Neutrophil (primary cell): ENCODE measurements at regions not wholly inside any gene's neighbourhood (a gene's known extent, or its start where the extent isn't known, plus 50 kb on each side); places are given as distances from the start of the nearest gene placed in this dataset.

Source experiments
- H3K27ac ChIP-seq: fragments of 200-600 bp; sonication (generic); 2 replicates; pipeline ENCODE4 v1.5.1; 2016; ENCODE audit warnings: mild to moderate bottlenecking, moderate library complexity
- H3K27me3 ChIP-seq: fragments of 200-600 bp; sonication (generic); 2 replicates; pipeline ENCODE4 v1.6.0; 2016; ENCODE audit warnings: mild to moderate bottlenecking
- H3K36me3 ChIP-seq: fragments of 200-600 bp; sonication (generic); 2 replicates; pipeline ENCODE4 v1.5.1; 2017
- H3K4me1 ChIP-seq, 2 experiments: fragments of 200-600 bp in 1 of 2; sonication (generic) in 1 of 2; 1 replicate in 1 of 2; 2 replicates in 1 of 2; pipeline versions ENCODE4 v1.5.1 to v1.6.1; 2013 to 2016; ENCODE audit warnings: low read depth in 1 of 2, low read length in 1 of 2, mild to moderate bottlenecking in 1 of 2, moderate library complexity in 1 of 2; ENCODE audit not compliant: control insufficient read depth in 1 of 2, insufficient read depth in 1 of 2
- H3K4me3 ChIP-seq, 2 experiments: fragments of 200-600 bp in 1 of 2; sonication (generic) in 1 of 2; 1 replicate in 1 of 2; 2 replicates in 1 of 2; pipeline ENCODE4 v1.5.1; 2013 to 2016; ENCODE audit warnings: low read depth in 1 of 2, low read length in 1 of 2, mild to moderate bottlenecking in 1 of 2, moderate library complexity in 1 of 2
- H3K9me3 ChIP-seq: fragments of 200-600 bp; sonication (generic); 2 replicates; pipeline ENCODE4 v1.5.1; 2016
- CTCF ChIP-seq: fragments of 200-600 bp; sonication (generic); IDR thresholded peaks from 2 replicates; pipeline ENCODE4 v1.5.1; 2016; ENCODE audit warnings: antibody characterized with exemption

GRCh38 chr16:79776243-79776847, 175.8 kb upstream of the MAF start:
- no peaks in the 10 kb centered on the region for H3K4me1 ChIP-seq
- no peaks in the 10 kb centered on the region for H3K36me3 ChIP-seq
- H3K9me3 ChIP-seq = no peaks in the 10 kb centered on the region
- no peak overlapping the region for H3K27ac ChIP-seq
- TF ChIP-seq CTCF = no peak
- peaks cover 6% of the 10 kb centered on the region for H3K27me3 ChIP-seq
- no peak overlapping the region for H3K4me3 ChIP-seq

GRCh38 chr16:79772784-79773183, 172.2 kb upstream of the MAF start:
- H3K4me3 ChIP-seq = no peak overlapping the region
- H3K4me1 ChIP-seq = peaks cover 7 to 8% of the 10 kb centered on the region in 2 experiments
- H3K9me3 ChIP-seq = no peaks in the 10 kb centered on the region
- no peak for TF ChIP-seq CTCF
- H3K27ac ChIP-seq = no peak overlapping the region
- H3K27me3 ChIP-seq = peaks cover 37% of the 10 kb centered on the region
- H3K36me3 ChIP-seq = no peaks in the 10 kb centered on the region

GRCh38 chr16:79772048-79772447, 171.5 kb upstream of the MAF start:
- TF ChIP-seq CTCF = no peak
- Histone ChIP-seq H3K9me3 (no peaks in the 10 kb centered on the region), H3K4me3 (no peak overlapping the region), H3K4me1 (peaks cover 7 to 8% of the 10 kb centered on the region in 2 experiments), H3K27me3 (peaks cover 38% of the 10 kb centered on the region), H3K27ac (no peak overlapping the region), H3K36me3 (no peaks in the 10 kb centered on the region)

GRCh38 chr16:79770244-79771064, 169.9 kb upstream of the MAF start:
- H3K4me3 ChIP-seq = peak overlapping the region; percentile 21 to 28
- TF ChIP-seq CTCF = no peak
- H3K9me3 ChIP-seq = no peaks in the 10 kb centered on the region
- no peaks in the 10 kb centered on the region for H3K36me3 ChIP-seq
- no peak overlapping the region for H3K27ac ChIP-seq
- peaks cover 7 to 8% of the 10 kb centered on the region in 2 experiments for H3K4me1 ChIP-seq
- peaks cover 38% of the 10 kb centered on the region for H3K27me3 ChIP-seq

GRCh38 chr16:79769928-79770243, 169.3 kb upstream of the MAF start:
- no peak for TF ChIP-seq CTCF
- Histone ChIP-seq H3K9me3 (no peaks in the 10 kb centered on the region), H3K4me1 (peaks cover 7 to 8% of the 10 kb centered on the region in 2 experiments), H3K27me3 (peaks cover 38% of the 10 kb centered on the region), H3K4me3 (no peak overlapping the region), H3K27ac (no peak overlapping the region), H3K36me3 (no peaks in the 10 kb centered on the region)
